ENCODE measurements at regions not wholly inside any gene's neighbourhood (a gene's known extent, or its start where the extent isn't known, plus 50 kb on each side); places are given as distances from the start of the nearest gene placed in this dataset.

DNA sequence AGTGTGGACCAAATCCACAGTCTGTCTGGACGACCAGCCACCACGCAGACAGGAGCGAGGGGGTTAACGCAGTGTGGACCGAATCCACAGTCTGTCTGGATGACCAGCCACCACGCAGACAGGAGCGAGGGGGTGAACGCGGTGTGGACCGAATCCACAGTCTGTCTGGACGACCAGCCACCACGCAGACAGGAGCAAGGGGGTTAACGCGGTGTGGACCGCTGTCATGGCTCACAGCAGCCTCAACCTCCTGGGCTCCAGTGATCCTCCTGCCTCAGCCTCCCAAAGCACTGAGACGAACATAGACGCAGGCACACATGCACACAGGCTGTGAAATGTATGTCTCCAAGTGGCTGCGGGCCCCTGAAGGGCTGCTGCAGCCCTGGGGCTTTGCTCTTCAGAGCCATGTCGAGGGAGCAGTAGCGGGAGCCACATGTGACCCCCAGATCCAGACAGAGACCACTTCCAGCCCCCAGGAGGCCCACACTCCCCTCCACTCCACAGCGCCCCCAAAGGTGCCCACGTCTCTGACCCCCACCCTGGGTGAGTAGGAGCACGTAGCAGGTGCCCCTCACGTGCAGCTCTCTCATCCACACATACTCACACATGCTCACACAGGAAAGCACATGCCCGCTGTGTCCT is 98.1 kb downstream of the YTHDF1 start:
- H3K27me3 ChIP-seq (ENCODE audit: low read length) = no peaks in the 10 kb centered on the region

DNA sequence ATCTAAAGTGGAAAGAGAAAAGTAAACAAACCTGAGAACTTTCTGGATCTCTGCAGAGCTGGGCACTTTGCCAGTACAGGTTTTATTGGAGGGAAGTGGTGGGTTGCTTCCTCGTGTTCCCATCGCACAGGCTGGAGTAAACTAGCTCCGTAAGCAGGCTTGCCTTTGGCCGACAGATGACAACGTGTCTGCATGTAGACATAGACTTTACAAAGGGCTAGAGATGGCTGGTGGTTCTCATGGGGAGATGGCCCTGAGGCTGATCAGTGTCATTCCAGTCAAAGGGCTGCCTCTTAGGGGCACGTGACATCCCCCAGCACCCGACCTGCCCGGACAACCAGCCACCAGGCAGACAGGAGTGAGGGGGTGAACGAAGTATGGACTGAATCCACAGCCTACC is 98.8 kb downstream of the YTHDF1 start:
- Histone ChIP-seq H3K4me2 (ENCODE audit: low read depth, low read length, poor library complexity, severe bottlenecking) (no peak overlapping the region), H3K79me2 (ENCODE audit: insufficient read depth, low read length) (no peaks in the 10 kb centered on the region), H3K9me3 (ENCODE audit: insufficient read depth, low read length) (no peaks in the 10 kb centered on the region), H3K36me3 (ENCODE audit: low read length) (no peaks in the 10 kb centered on the region), H3K27me3 (ENCODE audit: low read length) (no peaks in the 10 kb centered on the region), H2AFZ (ENCODE audit: low read depth, low read length, severe bottlenecking) (no peak overlapping the region), H4K20me1 (ENCODE audit: low read depth, low read length) (no peaks in the 10 kb centered on the region), H3K4me3 (ENCODE audit: insufficient read depth, low read length, poor library complexity, severe bottlenecking) (no peak overlapping the region), H3K9me2 (replicated peaks; ENCODE audit: insufficient read depth, low read length) (no peaks in the 10 kb centered on the region), H3F3A (ENCODE audit: insufficient read depth) (no peaks in the 10 kb centered on the region), H3K9ac (ENCODE audit: low read length) (no peak overlapping the region), H3K27ac (ENCODE audit: low read depth, low read length) (no peak overlapping the region)
- no peak for TF ChIP-seq EZH2phosphoT487 (conservative IDR thresholded peaks at IDR 0.05; ENCODE audit: low read length)
- TF ChIP-seq, protein P1, sequence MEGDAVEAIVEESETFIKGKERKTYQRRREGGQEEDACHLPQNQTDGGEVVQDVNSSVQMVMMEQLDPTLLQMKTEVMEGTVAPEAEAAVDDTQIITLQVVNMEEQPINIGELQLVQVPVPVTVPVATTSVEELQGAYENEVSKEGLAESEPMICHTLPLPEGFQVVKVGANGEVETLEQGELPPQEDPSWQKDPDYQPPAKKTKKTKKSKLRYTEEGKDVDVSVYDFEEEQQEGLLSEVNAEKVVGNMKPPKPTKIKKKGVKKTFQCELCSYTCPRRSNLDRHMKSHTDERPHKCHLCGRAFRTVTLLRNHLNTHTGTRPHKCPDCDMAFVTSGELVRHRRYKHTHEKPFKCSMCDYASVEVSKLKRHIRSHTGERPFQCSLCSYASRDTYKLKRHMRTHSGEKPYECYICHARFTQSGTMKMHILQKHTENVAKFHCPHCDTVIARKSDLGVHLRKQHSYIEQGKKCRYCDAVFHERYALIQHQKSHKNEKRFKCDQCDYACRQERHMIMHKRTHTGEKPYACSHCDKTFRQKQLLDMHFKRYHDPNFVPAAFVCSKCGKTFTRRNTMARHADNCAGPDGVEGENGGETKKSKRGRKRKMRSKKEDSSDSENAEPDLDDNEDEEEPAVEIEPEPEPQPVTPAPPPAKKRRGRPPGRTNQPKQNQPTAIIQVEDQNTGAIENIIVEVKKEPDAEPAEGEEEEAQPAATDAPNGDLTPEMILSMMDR (IDR thresholded peaks at IDR 0.05; ENCODE audit: insufficient read depth, low read length, poor library complexity, severe bottlenecking) = no peak

More for the DNA sequence above, 98.1 kb downstream of the YTHDF1 start:
- H3F3A ChIP-seq (ENCODE audit: insufficient read depth) = no peaks in the 10 kb centered on the region
- no peaks in the 10 kb centered on the region for H3K9me2 ChIP-seq (replicated peaks; ENCODE audit: insufficient read depth, low read length)
- H3K4me2 ChIP-seq (ENCODE audit: low read depth, low read length, poor library complexity, severe bottlenecking) = no peak overlapping the region
- H3K9ac ChIP-seq (ENCODE audit: low read length) = no peak overlapping the region
- no peak overlapping the region for H2AFZ ChIP-seq (ENCODE audit: low read depth, low read length, severe bottlenecking)
- no peaks in the 10 kb centered on the region for H3K36me3 ChIP-seq (ENCODE audit: low read length)
- H3K9me3 ChIP-seq (ENCODE audit: insufficient read depth, low read length) = no peaks in the 10 kb centered on the region
- no peak overlapping the region for H3K4me3 ChIP-seq (ENCODE audit: insufficient read depth, low read length, poor library complexity, severe bottlenecking)
- no peak overlapping the region for H3K27ac ChIP-seq (ENCODE audit: low read depth, low read length)
- no peaks in the 10 kb centered on the region for H3K79me2 ChIP-seq (ENCODE audit: insufficient read depth, low read length)
- no peak for TF ChIP-seq EZH2phosphoT487 (conservative IDR thresholded peaks at IDR 0.05; ENCODE audit: low read length)
- TF ChIP-seq, protein P1 (IDR thresholded peaks at IDR 0.05; ENCODE audit: insufficient read depth, low read length, poor library complexity, severe bottlenecking) = no peak
- H4K20me1 ChIP-seq (ENCODE audit: low read depth, low read length) = no peaks in the 10 kb centered on the region

DNA sequence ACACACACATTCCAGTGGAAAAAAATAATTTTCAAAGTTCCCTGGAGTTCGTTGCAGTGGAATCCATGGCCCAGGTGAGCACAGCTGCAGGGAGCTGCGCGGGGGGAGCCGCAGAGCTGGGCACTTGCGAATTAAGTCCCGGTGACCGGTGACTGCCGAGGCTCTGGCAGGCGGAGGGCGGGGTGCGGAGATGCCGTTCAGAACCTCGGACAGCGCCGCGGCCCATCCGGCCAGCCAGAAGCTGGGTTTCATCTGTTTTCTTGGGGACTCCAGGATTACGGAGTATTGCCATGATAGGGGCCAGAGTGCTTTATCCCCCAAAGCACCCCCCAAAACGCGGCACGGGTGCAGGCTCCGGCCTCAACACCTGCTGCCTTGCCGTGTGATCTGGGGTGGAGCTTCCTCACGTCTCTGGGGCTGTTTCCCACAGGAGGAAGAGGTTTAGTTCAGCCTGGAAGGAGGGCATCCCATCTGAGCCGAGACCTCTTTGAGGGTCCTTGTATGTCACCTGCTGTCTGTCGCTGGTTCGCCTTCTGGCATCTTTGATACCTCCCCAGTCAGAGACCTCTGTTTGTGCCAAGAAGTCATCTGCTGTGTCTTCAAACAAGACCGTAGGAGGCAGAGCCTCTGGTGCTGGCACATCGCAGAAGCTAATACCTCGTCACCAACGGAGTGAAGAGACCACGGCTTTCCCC is 99.4 kb downstream of the YTHDF1 start:
- Histone ChIP-seq H3F3A (ENCODE audit: insufficient read depth) (no peaks in the 10 kb centered on the region), H3K27ac (ENCODE audit: low read depth, low read length) (no peak overlapping the region), H4K20me1 (ENCODE audit: low read depth, low read length) (no peaks in the 10 kb centered on the region), H3K9ac (ENCODE audit: low read length) (no peak overlapping the region), H3K79me2 (ENCODE audit: insufficient read depth, low read length) (no peaks in the 10 kb centered on the region), H3K36me3 (ENCODE audit: low read length) (no peaks in the 10 kb centered on the region), H2AFZ (ENCODE audit: low read depth, low read length, severe bottlenecking) (no peak overlapping the region), H3K4me3 (ENCODE audit: insufficient read depth, low read length, poor library complexity, severe bottlenecking) (no peak overlapping the region), H3K9me2 (replicated peaks; ENCODE audit: insufficient read depth, low read length) (no peaks in the 10 kb centered on the region), H3K9me3 (ENCODE audit: insufficient read depth, low read length) (peaks cover 5% of the 10 kb centered on the region; the same call in 1 of the 2 replicates), H3K4me2 (ENCODE audit: low read depth, low read length, poor library complexity, severe bottlenecking) (no peak overlapping the region), H3K27me3 (ENCODE audit: low read length) (no peaks in the 10 kb centered on the region)
- no peak for TF ChIP-seq EZH2phosphoT487 (conservative IDR thresholded peaks at IDR 0.05; ENCODE audit: low read length)
- TF ChIP-seq, protein P1 (IDR thresholded peaks at IDR 0.05; ENCODE audit: insufficient read depth, low read length, poor library complexity, severe bottlenecking) = no peak
